ENCODE measurements at regions not wholly inside any gene's neighbourhood (a gene's known extent, or its start where the extent isn't known, plus 50 kb on each side); places are given as distances from the start of the nearest gene placed in this dataset.

GRCh38 chr5:14937254-14937653 is 65.7 kb upstream of the ANKH start:
- H3K9me3 Mint-ChIP-seq (ENCODE audit: insufficient read depth): no peaks in the 10 kb centered on the region
- no peak overlapping the region for H3K4me3 Mint-ChIP-seq
- POLR2A ChIA-PET: no interaction called here
- Histone ChIP-seq H3K36me3 (replicated peaks in 1 of 2; ENCODE audit: control extremely low read depth in 1 of 2, control insufficient read depth in 1 of 2, extremely low read depth in 1 of 2, insufficient read depth in 2 of 2, low read length in 1 of 2) (no peaks in the 10 kb centered on the region), H3K79me2 (ENCODE audit: control insufficient read depth, insufficient read depth, low read length) (no peaks in the 10 kb centered on the region), H3K9me3 (ENCODE audit: control extremely low read depth in 1 of 3, control insufficient read depth in 2 of 3, insufficient read depth in 1 of 3, low read length in 2 of 3) (no peaks in the 10 kb centered on the region), H4K20me1 (ENCODE audit: control insufficient read depth, insufficient read depth, low read length, poor library complexity, severe bottlenecking) (no peaks in the 10 kb centered on the region), H3K27me3 (replicated peaks in 1 of 4; ENCODE audit: control extremely low read depth in 1 of 4, control insufficient read depth in 3 of 4, insufficient read depth in 4 of 4, low read length in 3 of 4) (no peaks in the 10 kb centered on the region), H3K27ac (ENCODE audit: low read length in 2 of 2) (no peak overlapping the region), H2AFZ (ENCODE audit: insufficient read depth, low read depth, low read length, poor library complexity, severe bottlenecking) (no peak overlapping the region), H3K4me3 (ENCODE audit: control extremely low read depth in 1 of 5, extremely low read depth in 1 of 5, insufficient read depth in 1 of 5, low read depth in 2 of 5, low read length in 4 of 5) (no peak overlapping the region), H3K4me2 (replicated peaks; ENCODE audit: low read depth, low read length, poor library complexity, severe bottlenecking) (no peak overlapping the region), H3K4me1 (ENCODE audit: control insufficient read depth in 2 of 2, insufficient read depth in 2 of 2, low read length in 2 of 2) (no peaks in the 10 kb centered on the region), H3K9ac (ENCODE audit: low read length) (no peak overlapping the region)
- intact Hi-C loops (cut with micrococcal nuclease): no loop called here
- ATAC-seq (ENCODE audit: low read depth): no peak
- WGBS (ENCODE audit: insufficient coverage): 63% methylated on average over 3 of the region's 5 CpGs
- H3K27ac Mint-ChIP-seq: no peak overlapping the region
- TF ChIP-seq CTCF (IDR thresholded peaks at IDR 0.05) (no peak), EZH2 (IDR thresholded peaks at IDR 0.05; ENCODE audit: borderline replicate concordance, insufficient read depth, low read depth, low read length, poor library complexity, severe bottlenecking) (no peak)
- no peak for DNase-seq
- H3K4me1 Mint-ChIP-seq: peaks cover 1% of the 10 kb centered on the region
- peaks cover 15% of the 10 kb centered on the region for H3K27me3 Mint-ChIP-seq
- CTCF ChIA-PET: no interaction called here

DNA sequence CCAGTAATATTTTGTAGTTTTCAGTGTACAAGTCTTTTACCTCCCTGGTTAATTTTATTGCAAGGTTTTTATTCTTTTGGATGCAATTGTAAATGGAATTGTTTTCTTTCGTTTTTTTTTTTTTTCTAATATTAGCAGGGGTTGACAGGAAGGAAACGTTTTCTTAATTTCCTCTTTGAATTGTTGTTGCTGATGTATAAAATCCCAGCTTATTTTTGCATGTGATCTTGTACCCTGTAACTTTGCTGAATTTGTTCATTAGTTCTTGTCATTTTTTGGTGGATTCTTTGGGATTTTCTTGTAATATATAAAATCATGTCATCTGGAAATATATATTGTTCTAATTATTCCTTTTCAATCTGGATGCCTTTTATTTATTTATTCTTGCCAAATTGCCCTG is 65.0 kb upstream of the ANKH start:
- no peak for TF ChIP-seq CTCF (IDR thresholded peaks at IDR 0.05)
- TF ChIP-seq EZH2 (IDR thresholded peaks at IDR 0.05; ENCODE audit: borderline replicate concordance, insufficient read depth, low read depth, low read length, poor library complexity, severe bottlenecking): no peak
- no peak overlapping the region for H3K9ac ChIP-seq (ENCODE audit: low read length)
- CTCF ChIA-PET: no interaction called here
- H3K27ac ChIP-seq (ENCODE audit: low read length in 2 of 2): no peak overlapping the region
- no peak overlapping the region for H3K27ac Mint-ChIP-seq
- no peak overlapping the region for H3K4me2 ChIP-seq (replicated peaks; ENCODE audit: low read depth, low read length, poor library complexity, severe bottlenecking)
- no peaks in the 10 kb centered on the region for H4K20me1 ChIP-seq (ENCODE audit: control insufficient read depth, insufficient read depth, low read length, poor library complexity, severe bottlenecking)
- ATAC-seq (ENCODE audit: low read depth) (no peak), DNase-seq (no peak)
- no peaks in the 10 kb centered on the region for H3K4me1 ChIP-seq (ENCODE audit: control insufficient read depth in 2 of 2, insufficient read depth in 2 of 2, low read length in 2 of 2)
- no peaks in the 10 kb centered on the region for H3K27me3 ChIP-seq (replicated peaks in 1 of 4; ENCODE audit: control extremely low read depth in 1 of 4, control insufficient read depth in 3 of 4, insufficient read depth in 4 of 4, low read length in 3 of 4)
- H3K4me3 ChIP-seq (ENCODE audit: control extremely low read depth in 1 of 5, extremely low read depth in 1 of 5, insufficient read depth in 1 of 5, low read depth in 2 of 5, low read length in 4 of 5): no peak overlapping the region
- H3K9me3 ChIP-seq (ENCODE audit: control extremely low read depth in 1 of 3, control insufficient read depth in 2 of 3, insufficient read depth in 1 of 3, low read length in 2 of 3): no peaks in the 10 kb centered on the region
- H3K36me3 ChIP-seq (replicated peaks in 1 of 2; ENCODE audit: control extremely low read depth in 1 of 2, control insufficient read depth in 1 of 2, extremely low read depth in 1 of 2, insufficient read depth in 2 of 2, low read length in 1 of 2): no peaks in the 10 kb centered on the region
- no peak overlapping the region for H2AFZ ChIP-seq (ENCODE audit: insufficient read depth, low read depth, low read length, poor library complexity, severe bottlenecking)
- H3K9me3 Mint-ChIP-seq (ENCODE audit: insufficient read depth): no peaks in the 10 kb centered on the region
- WGBS (ENCODE audit: insufficient coverage): no CpG with 5 or more reads among the region's 2 CpGs
- H3K4me1 Mint-ChIP-seq: peaks cover 1% of the 10 kb centered on the region
- H3K4me3 Mint-ChIP-seq: no peak overlapping the region
- H3K79me2 ChIP-seq (ENCODE audit: control insufficient read depth, insufficient read depth, low read length): no peaks in the 10 kb centered on the region
- POLR2A ChIA-PET: no interaction called here
- peaks cover 13% of the 10 kb centered on the region for H3K27me3 Mint-ChIP-seq
- intact Hi-C loops (cut with micrococcal nuclease): no loop called here

Measured in B cell (primary cell).